Spleen (tissue), 11 donors: ENCODE measurements at regions not wholly inside any gene's neighbourhood (a gene's known extent, or its start where the extent isn't known, plus 50 kb on each side); places are given as distances from the start of the nearest gene placed in this dataset.

Experiments
- DNase-seq: peaks from one replicate; pipeline ENCODE4 v3.0.0-alpha.2; 2020
- H3K27ac ChIP-seq, 8 donors: fragments of 200-600 bp; sonication (generic) in 7 of 8; 1 replicate in 4 of 8; 2 replicates in 4 of 8; pipeline versions ENCODE4 v1.5.0 to v1.8.0; 2016 to 2021; ENCODE audit warnings: inconsistent platforms in 4 of 8, mild to moderate bottlenecking in 4 of 8, moderate library complexity in 1 of 8
- H3K27me3 ChIP-seq, 7 donors: fragments of 200-600 bp; sonication (generic) in 6 of 7; replicated peaks in 1 of 7; 1 replicate in 4 of 7; 2 replicates in 3 of 7; pipeline versions ENCODE4 v1.5.0 to v1.8.0; 2016 to 2021; ENCODE audit warnings: inconsistent platforms in 3 of 7, mild to moderate bottlenecking in 1 of 7
- H3K36me3 ChIP-seq, 6 donors: fragments of 200-600 bp; sonication (generic) in 5 of 6; 1 replicate in 4 of 6; 2 replicates in 2 of 6; pipeline versions ENCODE4 v1.5.0 to v1.8.0; 2016 to 2021; ENCODE audit warnings: inconsistent platforms in 2 of 6
- H3K4me1 ChIP-seq, 6 donors: fragments of 200-600 bp; sonication (generic) in 5 of 6; 1 replicate in 3 of 6; 2 replicates in 3 of 6; pipeline versions ENCODE4 v1.5.0 to v1.8.0; 2016 to 2021; ENCODE audit warnings: inconsistent platforms in 3 of 6
- H3K4me3 ChIP-seq, 8 donors: fragments of 200-600 bp; sonication (generic) in 7 of 8; 1 replicate in 4 of 8; 2 replicates in 4 of 8; pipeline versions ENCODE4 v1.5.0 to v1.8.0; 2016 to 2021; ENCODE audit warnings: inconsistent platforms in 4 of 8, mild to moderate bottlenecking in 4 of 8, moderate library complexity in 2 of 8
- H3K9me3 ChIP-seq, 8 donors: fragments of 200-600 bp; sonication (generic) in 7 of 8; 1 replicate in 4 of 8; 2 replicates in 4 of 8; pipeline versions ENCODE4 v1.5.0 to v1.8.0; 2016 to 2021; ENCODE audit warnings: inconsistent platforms in 4 of 8
- POLR2A ChIP-seq, 3 donors: fragments of 450-650 bp; IDR thresholded peaks; one replicate each; pipeline ENCODE4 v1.5.1; 2017; ENCODE audit warnings: antibody characterized with exemption in 3 of 3, mild to moderate bottlenecking in 1 of 3
- POLR2AphosphoS5 ChIP-seq, 3 donors: sonication (generic); formaldehyde crosslinking; IDR thresholded peaks; one replicate each; pipeline ENCODE4 v1.5.1; 2017; ENCODE audit warnings: antibody characterized with exemption in 3 of 3
- WGBS, 5 donors: extraction: QIAGEN DNeasy Blood & Tissue Kit in 3 of 5; methylation state at CpG; one replicate each; pipeline versions ENCODE4 v1.1.5 to v1.1.7; 2013 to 2018; 5-methylcytosine and 5-hydroxymethylcytosine counted together
- intact Hi-C: fragments of 100-400 bp; cut with DNase I; formaldehyde crosslinking; loops from one replicate; pipeline ENCODE4 v1.15.0; 2023; ENCODE audit warnings: low total_unique reads
- TF ChIP-seq, protein P1 (sequence below), 11 experiments: fragments of 200-600 bp in 7 of 11; fragments of 450-650 bp in 4 of 11; sonication (generic) in 4 of 11; IDR thresholded peaks in 8 of 11; conservative IDR thresholded peaks in 3 of 11; 1 replicate in 7 of 11; 2 replicates in 4 of 11; pipeline versions ENCODE4 v1.4.0 to v1.8.0; 2016 to 2021; ENCODE audit warnings: antibody characterized with exemption in 11 of 11, inconsistent platforms in 4 of 11, mild to moderate bottlenecking in 1 of 11
- donor health status: healthy with polysubstance abuse.
- donor health status: DM: no; HTN: no; CAD: no; lungs with moderate emphysema.
- donor health status: DM: no; HTN: no; CAD: no.
- donor health status: Bipolar disorder and iron deficiency.
- donor health status: healthy.
- donor health status: DM: no; HTN: no; CAD: no.
- donor health status: DM: yes; HTN: yes; CAD: no.

DNA sequence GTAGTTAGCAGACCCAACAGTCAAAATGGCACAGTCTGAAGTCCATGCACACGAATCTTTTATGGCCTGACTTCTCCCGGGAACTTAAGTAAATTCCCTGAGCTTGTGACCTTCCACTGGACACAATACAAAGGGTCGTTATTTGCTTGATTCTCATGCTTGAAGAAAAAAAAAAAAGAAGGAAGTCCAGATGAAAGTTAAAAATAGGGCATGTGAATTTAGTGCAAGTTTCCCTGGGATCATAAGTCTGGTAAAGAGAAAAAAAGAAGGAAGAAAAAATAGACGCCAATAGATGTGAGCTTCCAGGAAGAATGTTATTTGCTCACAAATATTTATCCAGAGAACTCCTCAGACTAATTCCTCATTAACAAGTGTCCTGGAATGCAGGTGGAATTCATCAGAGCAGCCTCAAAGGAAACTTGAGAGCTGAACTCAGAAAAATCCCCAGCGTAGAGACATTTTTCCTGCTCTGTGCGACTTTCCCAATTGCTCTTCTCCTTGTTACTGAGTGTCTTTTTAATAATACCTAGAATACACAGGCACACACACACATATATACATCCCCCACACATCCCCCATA lies 616.3 kb downstream of the EBF1 start:
- H3K4me3 ChIP-seq = no peak overlapping the region
- H3K27ac ChIP-seq = no peak overlapping the region
- no peaks in the 10 kb centered on the region for H3K9me3 ChIP-seq
- TF ChIP-seq, protein P1, sequence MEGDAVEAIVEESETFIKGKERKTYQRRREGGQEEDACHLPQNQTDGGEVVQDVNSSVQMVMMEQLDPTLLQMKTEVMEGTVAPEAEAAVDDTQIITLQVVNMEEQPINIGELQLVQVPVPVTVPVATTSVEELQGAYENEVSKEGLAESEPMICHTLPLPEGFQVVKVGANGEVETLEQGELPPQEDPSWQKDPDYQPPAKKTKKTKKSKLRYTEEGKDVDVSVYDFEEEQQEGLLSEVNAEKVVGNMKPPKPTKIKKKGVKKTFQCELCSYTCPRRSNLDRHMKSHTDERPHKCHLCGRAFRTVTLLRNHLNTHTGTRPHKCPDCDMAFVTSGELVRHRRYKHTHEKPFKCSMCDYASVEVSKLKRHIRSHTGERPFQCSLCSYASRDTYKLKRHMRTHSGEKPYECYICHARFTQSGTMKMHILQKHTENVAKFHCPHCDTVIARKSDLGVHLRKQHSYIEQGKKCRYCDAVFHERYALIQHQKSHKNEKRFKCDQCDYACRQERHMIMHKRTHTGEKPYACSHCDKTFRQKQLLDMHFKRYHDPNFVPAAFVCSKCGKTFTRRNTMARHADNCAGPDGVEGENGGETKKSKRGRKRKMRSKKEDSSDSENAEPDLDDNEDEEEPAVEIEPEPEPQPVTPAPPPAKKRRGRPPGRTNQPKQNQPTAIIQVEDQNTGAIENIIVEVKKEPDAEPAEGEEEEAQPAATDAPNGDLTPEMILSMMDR (IDR thresholded peaks at IDR 0.05 in 8 of 11, conservative IDR thresholded peaks at IDR 0.05 in 3 of 11) = no peak
- no peak for TF ChIP-seq POLR2AphosphoS5 (IDR thresholded peaks at IDR 0.05)
- no peak for TF ChIP-seq POLR2A (IDR thresholded peaks at IDR 0.05)
- DNase-seq = no peak
- H3K4me1 ChIP-seq = no peaks in the 10 kb centered on the region
- WGBS, 5 donors = 55 to 75% (median 73%) methylated on average over 6 of the region's 6 CpGs
- no peaks in the 10 kb centered on the region for H3K36me3 ChIP-seq
- intact Hi-C loops = no loop called here
- no peaks in the 10 kb centered on the region for H3K27me3 ChIP-seq

- no peak overlapping the region for H3K4me3 ChIP-seq
- WGBS, 5 donors = 76 to 88% (median 88%) methylated on average over 2 of the region's 2 CpGs
- H3K9me3 ChIP-seq = no peaks in the 10 kb centered on the region
- no peaks in the 10 kb centered on the region for H3K36me3 ChIP-seq
- no peaks in the 10 kb centered on the region for H3K27me3 ChIP-seq
- intact Hi-C loops = no loop called here
- TF ChIP-seq, protein P1 (IDR thresholded peaks at IDR 0.05 in 8 of 11, conservative IDR thresholded peaks at IDR 0.05 in 3 of 11) = no peak
- no peak for TF ChIP-seq POLR2AphosphoS5 (IDR thresholded peaks at IDR 0.05)
- no peak for TF ChIP-seq POLR2A (IDR thresholded peaks at IDR 0.05)
- H3K4me1 ChIP-seq = no peaks in the 10 kb centered on the region
- no peak for DNase-seq
- H3K27ac ChIP-seq = no peak overlapping the region
Measured at GRCh38 chr5:158482125-158482524, 617.6 kb downstream of the EBF1 start.

- Histone ChIP-seq H3K27me3 (no peaks in the 10 kb centered on the region), H3K9me3 (no peaks in the 10 kb centered on the region), H3K27ac (no peak overlapping the region), H3K4me1 (no peaks in the 10 kb centered on the region), H3K36me3 (no peaks in the 10 kb centered on the region), H3K4me3 (no peak overlapping the region)
- intact Hi-C loops = no loop called here
- no peak for DNase-seq
- no peak for TF ChIP-seq POLR2AphosphoS5 (IDR thresholded peaks at IDR 0.05)
- 22 to 38% (median 32%) methylated on average over 6 of the region's 6 CpGs for WGBS, 5 donors
Measured at GRCh38 chr5:158478139-158478538, 619.2 kb upstream of the CLINT1 start.

DNA sequence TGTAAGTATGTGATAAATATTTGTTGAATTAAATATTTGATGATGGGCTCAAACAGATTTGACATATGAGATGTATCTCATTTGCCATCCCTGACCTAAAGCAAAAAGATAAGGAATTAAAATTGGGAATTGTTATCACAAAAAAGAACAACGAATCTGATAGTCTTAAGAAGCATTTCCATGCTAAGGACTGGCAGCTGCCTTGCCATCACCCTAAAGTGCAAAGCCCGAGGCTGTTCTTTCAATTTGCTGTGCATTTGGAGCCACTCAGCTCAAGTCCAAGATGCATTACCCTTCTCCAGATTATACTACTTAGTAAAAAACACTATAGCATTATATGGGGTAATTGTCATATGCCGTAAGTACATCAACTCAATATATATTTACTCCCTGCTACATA lies 618.3 kb upstream of the CLINT1 start:
- DNase-seq = no peak
- WGBS, 5 donors = 81 to 96% (median 89%) methylated on average over 3 of the region's 3 CpGs
- intact Hi-C loops = no loop called here
- H3K27ac ChIP-seq = no peak overlapping the region
- no peak overlapping the region for H3K4me3 ChIP-seq
- no peaks in the 10 kb centered on the region for H3K36me3 ChIP-seq
- no peaks in the 10 kb centered on the region for H3K9me3 ChIP-seq
- H3K27me3 ChIP-seq = no peaks in the 10 kb centered on the region
- TF ChIP-seq POLR2AphosphoS5 (IDR thresholded peaks at IDR 0.05) = no peak
- TF ChIP-seq POLR2A (IDR thresholded peaks at IDR 0.05) = no peak
- TF ChIP-seq, protein P1 (IDR thresholded peaks at IDR 0.05 in 8 of 11, conservative IDR thresholded peaks at IDR 0.05 in 3 of 11) = no peak
- no peaks in the 10 kb centered on the region for H3K4me1 ChIP-seq
